Activated naive CD4-positive, alpha-beta T cell treated with anti-CD3 and anti-CD28 coated beads, Interleukin-2, amount 50 U/mL, for 72 hours (primary cell): ENCODE measurements at regions not wholly inside any gene's neighbourhood (a gene's known extent, or its start where the extent isn't known, plus 50 kb on each side); places are given as distances from the start of the nearest gene placed in this dataset.

Source experiments
- ATAC-seq, 2 donors: fragments of 150-1000 bp; cut with Tn5 transposase; 2 replicates each; pipeline ENCODE4 v1.10.0; 2021; ENCODE audit warnings: mild to moderate bottlenecking in 2 of 2, moderate library complexity in 2 of 2
- DNase-seq, 2 donors: peaks; one replicate each; pipeline ENCODE4 v3.0.0; 2021 to 2022; ENCODE audit warnings: low spot score in 2 of 2
- H3K27ac Mint-ChIP-seq, 2 donors: one replicate each; pipeline ENCODE4 v1.8.0; 2022; ENCODE audit warnings: mild to moderate bottlenecking in 2 of 2, mixed read lengths in 2 of 2
- H3K36me3 Mint-ChIP-seq, 2 donors: one replicate each; pipeline ENCODE4 v1.8.0; 2022; ENCODE audit warnings: mixed read lengths in 2 of 2
- H3K9me3 Mint-ChIP-seq, 2 donors: one replicate each; pipeline ENCODE4 v1.8.0; 2022; ENCODE audit warnings: mixed read lengths in 2 of 2

DNA sequence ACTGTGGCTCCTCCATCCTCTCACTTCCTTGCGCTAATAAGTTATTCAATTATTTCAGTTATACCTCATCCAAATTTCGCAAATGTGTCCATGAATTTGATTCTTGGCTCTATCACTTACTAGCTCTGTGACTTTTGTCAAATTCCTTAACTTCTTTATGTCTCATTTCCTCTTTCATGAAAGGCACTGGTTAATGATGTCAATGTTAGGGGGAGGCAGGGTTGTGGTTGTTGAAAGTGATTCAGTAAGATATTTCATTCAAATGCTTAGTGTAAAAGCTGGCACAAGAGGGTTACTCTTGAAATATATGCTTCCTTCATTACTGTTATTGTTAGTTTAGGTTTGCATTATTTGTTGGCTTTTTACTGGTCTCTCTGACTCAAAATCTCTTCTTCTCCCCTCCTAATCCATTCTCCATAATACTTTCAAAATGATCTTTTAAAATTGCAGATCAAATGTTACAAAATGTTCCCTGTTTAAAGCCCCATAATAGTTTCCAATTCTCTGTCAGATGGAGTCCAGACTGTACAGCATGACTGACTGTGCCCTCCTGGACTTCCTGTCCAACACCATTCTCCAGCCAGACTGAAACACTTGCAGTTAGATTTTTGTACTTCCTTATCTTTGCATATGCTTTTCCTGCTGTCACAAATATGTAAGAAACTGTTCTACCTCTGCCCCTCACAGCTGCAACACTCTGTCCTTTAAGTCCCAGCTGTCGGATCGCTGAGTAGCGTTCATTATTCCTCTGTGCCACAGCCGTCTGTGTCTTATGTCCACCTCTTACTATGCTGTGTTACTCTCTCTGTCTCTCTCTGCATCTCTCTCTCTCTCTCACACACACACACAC is 510.6 kb upstream of the RAG2 start:
- H3K36me3 Mint-ChIP-seq, result peaks cover 0 to 4% of the 10 kb centered on the region in 2 donors

DNA sequence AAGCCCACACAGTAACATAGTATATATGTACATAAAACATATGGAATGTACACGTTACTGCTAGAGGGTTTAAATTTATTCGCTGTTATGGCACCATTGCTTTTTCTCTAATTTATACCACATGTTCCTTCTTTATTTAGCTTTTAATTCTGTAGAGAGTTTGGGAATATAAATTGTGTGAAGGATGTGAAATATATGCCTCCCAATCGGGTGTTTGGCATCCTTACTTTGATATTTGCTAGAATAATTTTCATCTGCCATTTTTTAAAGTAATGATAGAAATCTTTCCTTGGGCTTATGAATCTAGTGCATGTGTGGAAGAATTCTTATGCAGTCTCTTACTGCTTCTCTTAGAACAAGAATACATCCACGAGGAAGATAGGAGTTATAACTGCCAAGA is 509.8 kb upstream of the RAG2 start:
- ATAC-seq, result no peak
- H3K36me3 Mint-ChIP-seq, result peaks cover 0 to 4% of the 10 kb centered on the region in 2 donors
- peaks cover 7 to 9% of the 10 kb centered on the region in 2 donors for H3K9me3 Mint-ChIP-seq
- no peak for DNase-seq
- no peak overlapping the region for H3K27ac Mint-ChIP-seq

More for the DNA sequence above, 510.6 kb upstream of the RAG2 start:
- ATAC-seq, result no peak
- DNase-seq, result no peak
- peaks cover 7% of the 10 kb centered on the region in 2 donors for H3K9me3 Mint-ChIP-seq
- no peak overlapping the region for H3K27ac Mint-ChIP-seq

DNA sequence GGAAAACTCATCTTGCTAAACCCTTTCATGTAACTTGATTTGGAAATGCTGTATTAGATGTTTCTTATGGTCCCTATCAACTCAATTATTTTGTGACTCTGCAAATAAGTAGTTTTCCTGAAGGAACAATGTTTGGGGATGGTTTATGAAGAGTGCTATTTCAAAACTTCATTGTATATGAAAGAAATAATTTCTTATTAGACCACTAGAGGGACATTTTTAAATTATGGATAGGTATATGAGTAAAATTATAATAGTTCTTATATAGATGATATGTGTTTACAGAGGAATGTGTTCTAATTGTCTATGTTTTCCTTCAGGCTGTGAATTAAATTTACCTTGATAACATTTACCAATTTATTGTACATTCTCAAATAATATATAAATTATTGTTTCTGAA is 509.4 kb upstream of the RAG2 start:
- no peak overlapping the region for H3K27ac Mint-ChIP-seq
- no peak for DNase-seq
- H3K36me3 Mint-ChIP-seq, result peaks cover 0 to 4% of the 10 kb centered on the region in 2 donors
- ATAC-seq, result no peak
- H3K9me3 Mint-ChIP-seq, result peaks cover 10% of the 10 kb centered on the region in 2 donors

DNA sequence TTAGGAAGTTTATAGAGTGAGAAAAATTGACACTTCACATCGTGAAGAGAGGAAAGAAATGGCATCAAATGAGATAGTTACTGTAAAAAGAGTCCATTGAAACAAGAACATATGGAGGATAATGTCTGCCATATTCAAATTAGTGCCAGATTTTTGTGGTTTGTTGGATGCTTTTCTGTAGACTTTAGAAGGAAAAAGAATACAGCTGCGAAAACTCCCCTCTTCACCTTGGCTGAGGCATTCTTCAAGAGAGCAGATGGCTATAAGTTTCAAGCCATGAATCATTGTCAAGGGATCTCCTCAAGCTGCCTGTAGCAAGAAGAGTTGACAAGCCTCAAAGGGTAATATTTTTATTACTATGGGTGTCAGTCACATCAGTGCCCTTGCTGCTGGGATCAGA is 507.4 kb upstream of the RAG2 start:
- DNase-seq (no peak), ATAC-seq (no peak)
- Mint-ChIP-seq H3K36me3 (peaks cover 0 to 4% of the 10 kb centered on the region in 2 donors), H3K9me3 (peaks cover 8 to 16% of the 10 kb centered on the region in 2 donors), H3K27ac (no peak overlapping the region)

DNA sequence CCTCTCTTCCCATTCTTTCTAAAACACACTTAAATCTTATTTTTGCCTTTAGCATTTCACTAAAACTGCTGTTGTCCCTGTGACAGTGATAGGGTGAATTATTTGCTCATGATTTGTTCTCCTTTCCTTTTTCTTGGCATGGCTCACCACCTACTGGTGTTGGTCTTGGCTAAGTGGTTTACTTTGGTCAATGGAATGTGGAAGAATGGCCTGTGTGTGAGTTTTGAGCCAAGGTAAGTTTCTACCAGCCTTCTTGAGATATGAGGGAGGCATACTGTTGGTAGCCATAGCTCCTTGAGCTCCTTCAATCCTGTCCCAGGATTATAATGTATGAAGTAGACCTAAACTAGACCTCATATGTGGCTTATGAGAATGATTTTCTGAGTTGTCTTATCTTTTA is 506.3 kb upstream of the RAG2 start:
- H3K36me3 Mint-ChIP-seq, result peaks cover 0 to 4% of the 10 kb centered on the region in 2 donors
- ATAC-seq (no peak), DNase-seq (no peak)
- peaks cover 8 to 16% of the 10 kb centered on the region in 2 donors for H3K9me3 Mint-ChIP-seq
- H3K27ac Mint-ChIP-seq, result no peak overlapping the region

DNA sequence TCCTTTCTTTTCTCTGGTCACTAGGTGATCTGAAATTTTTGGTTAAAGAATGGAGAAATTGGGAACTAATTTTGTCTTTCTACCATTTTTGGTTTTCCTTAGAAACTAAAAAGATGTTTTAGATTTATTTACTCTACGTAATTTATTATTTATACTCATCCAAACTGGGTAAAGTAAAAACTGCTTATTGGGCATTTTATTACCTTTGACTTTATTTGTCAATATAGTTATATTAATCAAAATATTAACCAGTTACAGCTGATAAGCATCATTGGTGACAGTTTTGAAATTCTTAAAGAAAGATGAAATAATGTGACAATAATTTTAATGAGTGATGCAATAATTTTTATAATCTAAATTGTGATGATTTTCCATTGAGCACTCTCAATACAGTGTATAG is 502.0 kb upstream of the RAG2 start:
- ATAC-seq, result no peak
- H3K9me3 Mint-ChIP-seq, result peaks cover 11 to 19% of the 10 kb centered on the region in 2 donors
- peaks cover 0 to 4% of the 10 kb centered on the region in 2 donors for H3K36me3 Mint-ChIP-seq

DNA sequence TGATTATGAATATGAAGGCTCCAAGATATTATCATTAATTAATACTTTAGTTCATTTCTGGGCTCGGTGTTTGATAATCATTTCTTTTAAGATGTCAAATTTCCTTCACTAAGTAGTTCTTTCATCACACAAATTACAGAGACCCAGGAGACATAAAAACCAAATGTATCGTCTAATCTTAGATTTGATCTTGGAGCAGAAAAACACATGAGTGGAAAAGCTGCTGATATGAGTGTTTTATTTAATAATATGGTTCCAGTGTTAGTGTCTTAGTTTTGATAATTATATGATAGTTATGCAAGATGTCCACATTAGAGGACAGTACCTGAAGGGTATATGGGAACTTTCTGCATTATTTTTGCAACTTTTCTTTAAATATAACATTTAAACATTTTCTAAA is 494.5 kb upstream of the RAG2 start:
- Mint-ChIP-seq H3K36me3 (no peaks in the 10 kb centered on the region), H3K9me3 (peaks cover 7 to 17% of the 10 kb centered on the region in 2 donors), H3K27ac (no peak overlapping the region)
- DNase-seq (no peak), ATAC-seq (no peak)

More for the DNA sequence above, 502.0 kb upstream of the RAG2 start:
- no peak overlapping the region for H3K27ac Mint-ChIP-seq
- no peak for DNase-seq

DNA sequence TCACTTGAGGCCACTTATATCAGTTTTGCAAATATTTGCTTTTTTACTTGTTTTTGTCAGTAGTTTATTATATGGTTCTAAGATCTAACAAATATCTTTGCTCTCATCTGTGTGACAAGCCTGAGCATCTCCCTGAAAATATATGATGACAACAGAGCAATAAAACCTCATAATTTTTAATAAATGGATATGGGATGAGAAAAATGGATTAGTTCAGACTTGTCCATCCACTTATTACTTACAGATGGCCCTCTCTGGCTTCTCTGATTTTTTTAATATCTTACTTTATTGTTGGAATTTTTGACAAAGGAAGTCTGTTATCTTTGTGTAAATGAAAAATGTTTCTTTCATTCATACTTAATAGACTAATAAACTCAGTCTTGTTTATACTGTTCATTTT is 491.4 kb upstream of the RAG2 start:
- no peaks in the 10 kb centered on the region for H3K36me3 Mint-ChIP-seq
- no peak overlapping the region for H3K27ac Mint-ChIP-seq
- peaks cover 0 to 9% of the 10 kb centered on the region in 2 donors for H3K9me3 Mint-ChIP-seq
- ATAC-seq, result no peak
- DNase-seq, result no peak

DNA sequence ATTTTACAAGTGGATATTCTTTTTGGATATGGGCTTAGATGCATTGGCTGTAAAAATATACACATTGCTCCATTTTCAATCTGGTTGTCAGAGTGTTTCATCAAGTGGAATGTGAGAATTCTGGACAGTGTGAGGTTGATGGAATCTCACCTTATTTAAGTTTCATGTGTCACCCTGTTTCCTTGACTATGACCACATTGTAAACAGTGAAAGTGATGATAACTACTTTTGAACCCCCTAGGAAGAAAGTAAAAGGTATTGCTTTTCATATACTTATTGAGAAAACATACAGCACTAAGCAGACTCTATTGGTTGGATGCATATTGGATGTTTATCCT is 490.5 kb upstream of the RAG2 start:
- H3K9me3 Mint-ChIP-seq, result peaks cover under 1 to 3% of the 10 kb centered on the region in 2 donors
- ATAC-seq (no peak), DNase-seq (no peak)
- no peaks in the 10 kb centered on the region for H3K36me3 Mint-ChIP-seq
- H3K27ac Mint-ChIP-seq, result no peak overlapping the region

DNA sequence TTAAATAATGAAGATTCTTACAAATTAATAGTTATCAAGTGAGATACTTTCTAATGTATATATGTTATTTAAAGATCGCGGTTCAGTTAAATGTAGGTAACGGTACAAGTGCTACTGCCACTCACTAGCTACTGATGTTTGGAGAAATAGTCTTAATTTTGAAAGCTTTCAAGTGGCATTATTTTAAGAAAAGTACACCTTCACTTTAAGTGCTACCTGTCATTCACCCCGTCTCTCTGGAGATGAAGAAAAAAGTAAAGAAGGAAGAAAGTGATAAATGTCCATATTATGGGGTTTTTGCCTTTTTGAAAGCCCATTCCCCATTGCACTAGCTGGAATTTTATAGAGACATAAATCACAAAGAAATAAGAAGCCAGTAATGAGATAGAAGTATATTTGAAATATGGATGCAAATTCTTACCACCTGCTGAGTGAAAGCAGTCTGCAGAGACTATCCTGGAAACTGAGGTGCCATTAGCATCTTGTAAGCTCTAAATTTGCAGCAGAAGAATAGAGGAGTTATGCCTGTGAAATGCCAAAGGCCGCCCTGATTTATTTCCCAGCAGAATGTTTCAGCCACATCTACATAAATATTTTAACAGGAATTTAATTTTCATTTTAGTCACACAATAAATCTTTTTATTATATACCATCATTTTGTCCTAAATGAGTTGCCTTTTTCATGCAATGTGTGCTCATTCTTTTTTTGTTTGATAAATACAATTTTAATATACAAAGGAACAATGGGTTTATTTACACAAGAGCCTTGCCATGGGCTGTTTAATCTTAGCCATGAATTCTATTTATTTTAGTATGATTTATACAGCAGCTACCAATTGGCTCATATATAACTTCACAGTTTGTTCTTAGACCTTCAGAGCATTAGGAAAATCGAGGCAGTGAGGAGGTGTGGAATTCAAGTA is 489.9 kb upstream of the RAG2 start:
- H3K27ac Mint-ChIP-seq, result no peak overlapping the region

DNA sequence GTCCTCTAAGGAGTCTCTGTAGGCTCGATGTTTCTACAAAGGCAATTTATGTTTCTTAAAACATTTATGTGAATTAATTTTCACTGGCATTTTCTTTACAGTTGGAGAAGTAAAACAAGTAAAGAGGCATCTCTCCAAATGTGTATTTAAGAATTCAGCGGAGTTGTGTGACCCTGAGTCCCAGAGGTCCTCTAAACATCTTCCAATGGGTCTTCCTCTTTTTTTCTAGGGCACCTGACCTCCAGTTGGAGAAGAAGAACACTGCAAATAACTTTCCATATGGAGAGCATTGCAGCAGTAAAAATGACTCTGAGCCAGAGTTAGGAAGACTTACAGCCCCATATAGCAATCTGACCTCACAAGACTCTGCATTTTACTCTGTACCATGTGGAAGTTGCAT is 480.5 kb upstream of the RAG2 start:
- H3K9me3 Mint-ChIP-seq, result peaks cover 12 to 15% of the 10 kb centered on the region in 2 donors
- DNase-seq, result no peak
- ATAC-seq, result no peak
- H3K27ac Mint-ChIP-seq, result no peak overlapping the region
- no peaks in the 10 kb centered on the region for H3K36me3 Mint-ChIP-seq

More for the DNA sequence above, 489.9 kb upstream of the RAG2 start:
- Mint-ChIP-seq H3K9me3 (peaks cover 3 to 4% of the 10 kb centered on the region in 2 donors), H3K36me3 (no peaks in the 10 kb centered on the region)
- DNase-seq (no peak), ATAC-seq (no peak)

DNA sequence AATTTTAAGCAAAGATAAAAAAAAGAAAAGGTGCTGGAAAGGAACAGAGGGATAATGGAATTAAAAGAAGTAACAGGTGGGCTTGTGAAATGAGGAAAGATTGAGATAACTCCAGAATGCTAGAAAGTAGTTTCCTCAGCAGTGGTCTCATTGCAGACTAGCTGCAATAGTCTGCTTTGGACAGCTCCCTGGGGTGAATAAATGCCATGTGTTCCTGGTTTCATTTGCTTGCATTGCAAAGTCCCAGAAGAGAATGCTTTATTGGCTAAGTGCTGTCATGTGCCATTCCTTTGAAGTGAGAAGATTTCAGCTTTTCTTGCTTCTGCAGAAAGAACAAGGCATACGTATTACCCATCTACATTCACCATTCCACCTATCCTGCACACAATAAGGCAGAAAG is 478.8 kb upstream of the RAG2 start:
- Mint-ChIP-seq H3K36me3 (no peaks in the 10 kb centered on the region), H3K9me3 (peaks cover 9 to 10% of the 10 kb centered on the region in 2 donors), H3K27ac (no peak overlapping the region)
- ATAC-seq (no peak), DNase-seq (no peak)

DNA sequence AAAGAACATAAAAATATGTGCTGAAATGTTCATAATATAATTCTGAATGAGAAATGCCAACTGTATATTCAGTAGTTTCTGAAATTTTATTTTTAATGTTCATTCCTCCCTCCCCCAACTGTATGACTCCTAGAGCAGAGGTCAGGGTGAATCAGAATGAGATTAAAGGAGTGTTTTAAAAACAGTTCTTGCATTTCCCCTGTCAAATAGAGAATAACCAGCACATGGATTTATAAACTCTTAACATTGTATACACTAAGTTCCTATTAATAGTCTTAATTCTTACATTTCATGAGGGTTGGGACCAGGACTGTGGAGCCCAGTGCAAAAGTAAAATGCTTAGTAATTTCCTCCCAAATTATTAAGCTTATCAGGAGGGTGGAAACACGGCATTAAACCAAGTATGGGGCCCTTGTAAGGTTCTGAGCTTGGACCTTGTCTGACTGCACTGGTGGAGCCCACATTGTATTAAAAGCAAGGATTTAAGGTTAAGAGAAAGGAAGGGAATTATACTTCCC is 474.6 kb upstream of the RAG2 start:
- DNase-seq, result no peak
- Mint-ChIP-seq H3K9me3 (peaks cover 10 to 13% of the 10 kb centered on the region in 2 donors), H3K36me3 (no peaks in the 10 kb centered on the region), H3K27ac (no peak overlapping the region)
- no peak for ATAC-seq

DNA sequence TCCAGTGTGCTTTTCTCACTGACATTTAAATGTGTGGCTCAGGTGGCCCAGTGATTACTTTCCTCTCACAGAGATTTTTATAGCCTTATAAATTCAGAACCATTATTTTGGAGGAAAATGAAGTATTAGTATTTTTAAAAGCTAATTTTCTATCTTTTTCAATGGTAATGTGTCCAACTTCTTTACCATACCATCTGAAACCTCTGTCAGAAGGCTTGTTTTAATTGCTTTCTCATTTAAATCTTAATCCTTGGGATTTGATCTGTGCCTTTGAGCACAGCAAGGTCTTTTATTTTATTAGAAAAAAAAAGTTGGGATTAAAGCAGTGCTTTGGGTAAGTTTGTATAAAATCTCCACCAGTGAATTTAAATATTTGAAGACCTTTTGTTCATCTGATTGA is 452.3 kb upstream of the RAG2 start:
- H3K36me3 Mint-ChIP-seq, result no peaks in the 10 kb centered on the region
- no peaks in the 10 kb centered on the region for H3K9me3 Mint-ChIP-seq
- no peak overlapping the region for H3K27ac Mint-ChIP-seq
- DNase-seq (no peak), ATAC-seq (no peak)

DNA sequence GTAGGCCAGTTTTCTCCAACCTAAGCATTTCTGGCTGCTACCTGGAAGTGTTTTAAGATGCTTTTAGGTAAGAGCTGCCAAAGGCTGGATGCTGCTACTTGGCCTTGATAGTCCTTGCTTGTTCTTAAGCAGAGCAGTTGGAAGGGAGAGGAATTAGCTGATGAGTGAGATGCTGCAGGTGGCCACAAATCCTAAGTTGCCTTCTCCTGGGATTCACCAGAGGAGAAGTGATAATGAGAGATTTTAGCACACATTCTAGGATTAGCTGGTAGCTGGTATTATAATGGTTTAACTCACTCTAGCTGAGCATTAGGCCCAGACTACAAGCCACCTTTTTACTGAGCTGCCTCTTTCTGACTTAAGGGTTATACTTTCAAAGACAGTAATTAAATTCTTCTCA is 442.9 kb upstream of the RAG2 start:
- DNase-seq, result no peak
- Mint-ChIP-seq H3K27ac (no peak overlapping the region), H3K36me3 (no peaks in the 10 kb centered on the region), H3K9me3 (peaks cover 7% of the 10 kb centered on the region in 2 donors)
- ATAC-seq, result no peak

DNA sequence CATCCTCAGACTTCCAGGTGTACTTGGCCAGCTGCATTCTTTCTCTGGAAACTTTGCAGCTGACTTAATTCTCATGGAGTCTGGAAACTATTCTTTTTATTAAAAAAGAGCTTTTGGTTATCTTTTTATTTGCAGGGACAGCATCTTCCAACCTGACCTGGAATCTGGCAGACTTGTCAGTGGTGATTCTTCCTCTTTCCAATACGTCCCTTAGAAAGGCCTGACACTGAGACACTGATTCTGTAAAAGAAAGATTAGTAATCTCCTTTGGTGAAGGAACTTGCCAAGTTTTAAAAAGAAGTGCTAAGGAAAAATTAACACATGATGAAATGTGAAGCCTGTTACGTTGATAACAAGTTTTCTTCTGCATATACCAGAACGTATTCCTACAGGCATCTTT is 440.9 kb upstream of the RAG2 start:
- Mint-ChIP-seq H3K27ac (no peak overlapping the region), H3K9me3 (peaks cover 9 to 11% of the 10 kb centered on the region in 2 donors), H3K36me3 (no peaks in the 10 kb centered on the region)
- no peak for DNase-seq
- no peak for ATAC-seq

DNA sequence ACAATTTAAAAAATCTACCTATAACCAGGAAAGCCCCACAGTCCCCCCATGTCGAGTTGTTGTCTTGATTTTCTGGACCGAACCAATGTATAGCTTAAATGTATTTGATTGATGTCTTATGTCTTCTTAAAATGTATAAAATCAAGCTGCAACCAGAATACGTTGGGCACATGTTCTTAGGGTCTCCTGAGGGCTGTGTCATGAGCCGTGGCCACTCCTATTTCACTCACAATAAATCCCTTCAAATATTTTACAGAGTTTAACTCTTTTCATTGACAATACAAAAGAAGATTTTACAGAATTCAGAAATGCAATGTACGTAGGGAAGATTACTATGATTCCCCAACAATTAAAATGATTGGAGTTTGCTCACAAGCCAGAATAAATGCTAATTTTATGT is 428.7 kb upstream of the RAG2 start:
- H3K36me3 Mint-ChIP-seq, result no peaks in the 10 kb centered on the region
- ATAC-seq (no peak), DNase-seq (no peak)
- H3K27ac Mint-ChIP-seq, result no peak overlapping the region
- H3K9me3 Mint-ChIP-seq, result peaks cover 5% of the 10 kb centered on the region in 2 donors
